GM23338 (cell line): ENCODE measurements at regions not wholly inside any gene's neighbourhood (a gene's known extent, or its start where the extent isn't known, plus 50 kb on each side); places are given as distances from the start of the nearest gene placed in this dataset.

Experiments
- ATAC-seq: fragments of 200-7000 bp; cut with Tn5 transposase; 3 replicates; pipeline ENCODE4 v1.9.1; 2020
- DNase-seq: peaks from one replicate; pipeline ENCODE4 v3.0.0-alpha.2; 2015; ENCODE audit warnings: low spot score
- H2AFZ ChIP-seq: fragments of 200-600 bp; sonication (generic); 2 replicates; pipeline ENCODE4 v1.8.0; 2016; ENCODE audit warnings: antibody characterized with exemption, mild to moderate bottlenecking, moderate library complexity
- H3F3A ChIP-seq: fragments of 200-600 bp; sonication (generic); replicated peaks from 2 replicates; pipeline ENCODE4 v1.8.0; 2017; ENCODE audit warnings: antibody characterized with exemption, mixed run types, low read depth
- H3K27ac ChIP-seq: fragments of 200-600 bp; sonication (generic); 2 replicates; pipeline ENCODE4 v1.6.1; 2016; ENCODE audit warnings: low read depth
- H3K27me3 ChIP-seq: fragments of 200-600 bp; sonication (generic); 2 replicates; pipeline ENCODE4 v1.8.0; 2016; ENCODE audit warnings: mild to moderate bottlenecking, mixed run types, moderate library complexity; ENCODE audit not compliant: insufficient read depth
- H3K36me3 ChIP-seq: fragments of 200-600 bp; sonication (generic); 2 replicates; pipeline ENCODE4 v1.8.0; 2016; ENCODE audit warnings: mild to moderate bottlenecking; ENCODE audit not compliant: insufficient read depth
- H3K4me1 ChIP-seq: fragments of 200-600 bp; sonication (generic); 2 replicates; pipeline ENCODE4 v1.8.0; 2016; ENCODE audit warnings: mild to moderate bottlenecking, moderate library complexity; ENCODE audit not compliant: insufficient read depth
- H3K4me2 ChIP-seq: fragments of 200-600 bp; sonication (generic); 2 replicates; pipeline ENCODE4 v1.7.1; 2017; ENCODE audit warnings: mixed run types
- H3K4me3 ChIP-seq: fragments of 200-600 bp; sonication (generic); 2 replicates; pipeline ENCODE4 v1.6.1; 2016; ENCODE audit warnings: mixed run types
- H3K79me2 ChIP-seq: fragments of 200-600 bp; sonication (generic); replicated peaks from 2 replicates; pipeline ENCODE4 v1.8.0; 2017; ENCODE audit warnings: mild to moderate bottlenecking; ENCODE audit not compliant: insufficient read depth
- H3K9me2 ChIP-seq: fragments of 200-600 bp; sonication (generic); 2 replicates; pipeline ENCODE4 v1.8.0; 2017; ENCODE audit not compliant: insufficient read depth
- H4K20me1 ChIP-seq: fragments of 200-600 bp; sonication (generic); replicated peaks from 2 replicates; pipeline ENCODE4 v1.8.0; 2017; ENCODE audit warnings: mild to moderate bottlenecking; ENCODE audit not compliant: insufficient read depth
- H3K27ac Mint-ChIP-seq: 2 replicates; pipeline ENCODE4 v1.8.0; 2020; ENCODE audit warnings: inconsistent platforms, mild to moderate bottlenecking, moderate library complexity, mixed read lengths
- H3K27me3 Mint-ChIP-seq: 3 replicates; pipeline ENCODE4 v1.8.0; 2022; ENCODE audit warnings: low read depth, mild to moderate bottlenecking, moderate library complexity, mixed read lengths, inconsistent platforms; ENCODE audit not compliant: insufficient read depth, poor library complexity
- H3K36me3 Mint-ChIP-seq: 3 replicates; pipeline ENCODE4 v1.8.0; 2021; ENCODE audit warnings: low read depth, mild to moderate bottlenecking, inconsistent platforms, moderate library complexity, mixed read lengths
- H3K4me1 Mint-ChIP-seq: 3 replicates; pipeline ENCODE4 v1.8.0; 2020; ENCODE audit warnings: mild to moderate bottlenecking, inconsistent platforms, mixed read lengths
- H3K4me3 Mint-ChIP-seq: 3 replicates; pipeline ENCODE4 v1.8.0; 2021; ENCODE audit warnings: moderate library complexity, mild to moderate bottlenecking, inconsistent platforms, mixed read lengths
- H3K9me3 Mint-ChIP-seq: 3 replicates; pipeline ENCODE4 v1.8.0; 2020; ENCODE audit warnings: moderate library complexity, mild to moderate bottlenecking, inconsistent platforms, mixed read lengths
- CREB1 ChIP-seq: fragments of 250-450 bp; sonication (Bioruptor Pico); IDR thresholded peaks from 2 replicates; pipeline ENCODE4 v1.5.0; 2020; ENCODE audit warnings: low read depth, mild to moderate bottlenecking, moderate library complexity
- CTCF ChIP-seq, 2 experiments: fragments of 200-600 bp in 1 of 2; sonication (generic) in 1 of 2; conservative IDR thresholded peaks; 2 replicates each; pipeline versions ENCODE4 v1.5.1 to v1.6.1; 2016 to 2017; ENCODE audit warnings: antibody characterized with exemption in 2 of 2, low read depth in 2 of 2, mild to moderate bottlenecking in 2 of 2, moderate library complexity in 1 of 2
- EZH2 ChIP-seq: fragments of 200-600 bp; sonication (generic); IDR thresholded peaks from one replicate; pipeline ENCODE4 v1.8.0; 2017; ENCODE audit warnings: antibody characterized with exemption, mild to moderate bottlenecking, low read depth; ENCODE audit not compliant: unreplicated experiment
- EZH2phosphoT487 ChIP-seq: fragments of 200-600 bp; sonication (generic); IDR thresholded peaks from one replicate; pipeline ENCODE4 v1.8.1; 2018; ENCODE audit warnings: antibody characterized with exemption; ENCODE audit not compliant: unreplicated experiment
- JUNB ChIP-seq: IDR thresholded peaks from one replicate; pipeline ENCODE4 v1.6.1; 2016; ENCODE audit warnings: antibody characterized with exemption; ENCODE audit not compliant: unreplicated experiment
- NANOG ChIP-seq: IDR thresholded peaks from 2 replicates; pipeline ENCODE4 v1.6.1; 2016; ENCODE audit warnings: antibody characterized with exemption, borderline replicate concordance
- POLR2AphosphoS5 ChIP-seq: IDR thresholded peaks from 2 replicates; pipeline ENCODE4 v1.6.1; 2016; ENCODE audit warnings: antibody characterized with exemption, low read depth
- STAT1 ChIP-seq: IDR thresholded peaks from one replicate; pipeline ENCODE4 v1.6.1; 2016; ENCODE audit warnings: antibody characterized with exemption; ENCODE audit not compliant: unreplicated experiment
- ZNF114 ChIP-seq: fragments of 250-450 bp; sonication (Bioruptor Pico); IDR thresholded peaks from 2 replicates; pipeline ENCODE4 v1.5.0; 2020; ENCODE audit warnings: mild to moderate bottlenecking, moderate library complexity
- ZNF331 ChIP-seq: fragments of 250-450 bp; sonication (Bioruptor Pico); IDR thresholded peaks from 2 replicates; pipeline ENCODE4 v1.5.0; 2020; ENCODE audit warnings: low read depth, mild to moderate bottlenecking, moderate library complexity
- ZNF462 ChIP-seq: fragments of 250-450 bp; sonication (Bioruptor Pico); IDR thresholded peaks from 2 replicates; pipeline ENCODE4 v1.5.0; 2020; ENCODE audit warnings: mild to moderate bottlenecking, moderate library complexity
- TF ChIP-seq, protein P1 (sequence below): IDR thresholded peaks from 2 replicates; pipeline ENCODE4 v1.6.1; 2016; ENCODE audit warnings: antibody characterized with exemption
- TF ChIP-seq, protein P2 (sequence below): IDR thresholded peaks from one replicate; pipeline ENCODE4 v1.6.1; 2018; ENCODE audit warnings: antibody characterized with exemption; ENCODE audit not compliant: unreplicated experiment

- H3K27ac Mint-ChIP-seq, result no peak overlapping the region
- no peaks in the 10 kb centered on the region for H3K4me1 ChIP-seq
- no peaks in the 10 kb centered on the region for H3K27me3 ChIP-seq
- DNase-seq, result no peak
- no peaks in the 10 kb centered on the region for H3K36me3 Mint-ChIP-seq
- no peaks in the 10 kb centered on the region for H4K20me1 ChIP-seq
- no peaks in the 10 kb centered on the region for H3K79me2 ChIP-seq
- H3K4me2 ChIP-seq, result no peak overlapping the region
- H3K36me3 ChIP-seq, result no peaks in the 10 kb centered on the region
- H3K4me3 Mint-ChIP-seq, result no peak overlapping the region
- TF ChIP-seq ZNF331 (CRISPR knock-in tag) (no peak), CREB1 (no peak), JUNB (no peak), NANOG (no peak), EZH2phosphoT487 (no peak), CTCF (conservative IDR thresholded peaks at IDR 0.05; ENCODE audit: low read depth in 2 of 2) (no peak), STAT1 (no peak), POLR2AphosphoS5 (no peak), ZNF114 (CRISPR knock-in tag) (no peak), EZH2 (no peak), ZNF462 (no peak)
- TF ChIP-seq, protein P1, sequence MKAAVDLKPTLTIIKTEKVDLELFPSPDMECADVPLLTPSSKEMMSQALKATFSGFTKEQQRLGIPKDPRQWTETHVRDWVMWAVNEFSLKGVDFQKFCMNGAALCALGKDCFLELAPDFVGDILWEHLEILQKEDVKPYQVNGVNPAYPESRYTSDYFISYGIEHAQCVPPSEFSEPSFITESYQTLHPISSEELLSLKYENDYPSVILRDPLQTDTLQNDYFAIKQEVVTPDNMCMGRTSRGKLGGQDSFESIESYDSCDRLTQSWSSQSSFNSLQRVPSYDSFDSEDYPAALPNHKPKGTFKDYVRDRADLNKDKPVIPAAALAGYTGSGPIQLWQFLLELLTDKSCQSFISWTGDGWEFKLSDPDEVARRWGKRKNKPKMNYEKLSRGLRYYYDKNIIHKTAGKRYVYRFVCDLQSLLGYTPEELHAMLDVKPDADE, result no peak
- TF ChIP-seq, protein P2, sequence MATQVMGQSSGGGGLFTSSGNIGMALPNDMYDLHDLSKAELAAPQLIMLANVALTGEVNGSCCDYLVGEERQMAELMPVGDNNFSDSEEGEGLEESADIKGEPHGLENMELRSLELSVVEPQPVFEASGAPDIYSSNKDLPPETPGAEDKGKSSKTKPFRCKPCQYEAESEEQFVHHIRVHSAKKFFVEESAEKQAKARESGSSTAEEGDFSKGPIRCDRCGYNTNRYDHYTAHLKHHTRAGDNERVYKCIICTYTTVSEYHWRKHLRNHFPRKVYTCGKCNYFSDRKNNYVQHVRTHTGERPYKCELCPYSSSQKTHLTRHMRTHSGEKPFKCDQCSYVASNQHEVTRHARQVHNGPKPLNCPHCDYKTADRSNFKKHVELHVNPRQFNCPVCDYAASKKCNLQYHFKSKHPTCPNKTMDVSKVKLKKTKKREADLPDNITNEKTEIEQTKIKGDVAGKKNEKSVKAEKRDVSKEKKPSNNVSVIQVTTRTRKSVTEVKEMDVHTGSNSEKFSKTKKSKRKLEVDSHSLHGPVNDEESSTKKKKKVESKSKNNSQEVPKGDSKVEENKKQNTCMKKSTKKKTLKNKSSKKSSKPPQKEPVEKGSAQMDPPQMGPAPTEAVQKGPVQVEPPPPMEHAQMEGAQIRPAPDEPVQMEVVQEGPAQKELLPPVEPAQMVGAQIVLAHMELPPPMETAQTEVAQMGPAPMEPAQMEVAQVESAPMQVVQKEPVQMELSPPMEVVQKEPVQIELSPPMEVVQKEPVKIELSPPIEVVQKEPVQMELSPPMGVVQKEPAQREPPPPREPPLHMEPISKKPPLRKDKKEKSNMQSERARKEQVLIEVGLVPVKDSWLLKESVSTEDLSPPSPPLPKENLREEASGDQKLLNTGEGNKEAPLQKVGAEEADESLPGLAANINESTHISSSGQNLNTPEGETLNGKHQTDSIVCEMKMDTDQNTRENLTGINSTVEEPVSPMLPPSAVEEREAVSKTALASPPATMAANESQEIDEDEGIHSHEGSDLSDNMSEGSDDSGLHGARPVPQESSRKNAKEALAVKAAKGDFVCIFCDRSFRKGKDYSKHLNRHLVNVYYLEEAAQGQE, result no peak
- H3K4me1 Mint-ChIP-seq, result no peaks in the 10 kb centered on the region
- ATAC-seq, result no peak
- H3F3A ChIP-seq, result no peaks in the 10 kb centered on the region
- H3K4me3 ChIP-seq, result no peak overlapping the region
- H3K27ac ChIP-seq, result no peak overlapping the region
- no peaks in the 10 kb centered on the region for H3K27me3 Mint-ChIP-seq
- H3K9me2 ChIP-seq, result no peaks in the 10 kb centered on the region
- H2AFZ ChIP-seq, result no peak overlapping the region
- H3K9me3 Mint-ChIP-seq, result peaks cover 38% of the 10 kb centered on the region
Observed at GRCh38 chrX:65941775-65942174, 98.1 kb downstream of the VSIG4 start.
